ENCODE measurements at regions not wholly inside any gene's neighbourhood (a gene's known extent, or its start where the extent isn't known, plus 50 kb on each side); places are given as distances from the start of the nearest gene placed in this dataset.

DNA sequence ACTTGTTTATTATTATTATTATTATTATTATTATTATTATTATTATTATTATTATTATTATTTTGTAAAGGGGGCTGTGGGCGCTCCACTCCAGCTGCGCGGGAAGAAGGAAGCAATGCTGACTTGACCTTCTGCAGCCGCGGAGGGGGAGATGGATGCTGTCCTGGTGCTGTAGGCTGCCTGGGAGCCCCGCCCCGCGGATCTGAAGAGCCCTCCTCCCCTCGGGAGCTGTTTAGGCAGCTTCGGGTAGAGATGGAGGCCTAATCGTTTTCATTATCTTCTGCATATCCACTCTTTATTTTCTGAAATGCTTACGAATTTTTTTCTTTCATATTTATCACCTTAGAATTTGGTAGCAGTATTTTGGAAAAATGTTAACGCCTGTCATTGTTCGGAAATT lies 101.2 kb upstream of the KLF6 start:
- H3K27me3 Mint-ChIP-seq (ENCODE audit: insufficient read depth, unreplicated experiment), result no peaks in the 10 kb centered on the region
- CTCF ChIA-PET, result no interaction called here
- POLR2A ChIA-PET, result interaction anchor here (0.9 to 2.0 kb wide), 3 partner anchors 34 to 146 kb away, joined by 3 to 16 read pairs (median 8); partner anchors contain the start of gene KLF6
- peaks cover 35% of the 10 kb centered on the region for H3K36me3 Mint-ChIP-seq (ENCODE audit: insufficient read depth, unreplicated experiment)
- H3K4me1 Mint-ChIP-seq (ENCODE audit: low read depth, unreplicated experiment), result peaks cover 69% of the 10 kb centered on the region
- H3K4me3 Mint-ChIP-seq (ENCODE audit: unreplicated experiment), result peak overlapping the region; percentile 63
- Histone ChIP-seq H3K4me3 (ENCODE audit: low read depth, low read length) (no peak overlapping the region), H3K27me3 (replicated peaks; ENCODE audit: control insufficient read depth, insufficient read depth, low read length) (no peaks in the 10 kb centered on the region), H3K36me3 (ENCODE audit: control insufficient read depth, insufficient read depth, low read length) (no peaks in the 10 kb centered on the region), H3K4me1 (peaks cover 76% of the 10 kb centered on the region), H3K9me3 (peaks cover 10% of the 10 kb centered on the region; the same call in 1 of the 2 replicates)
- peak overlapping the region; percentile 96 for H3K27ac Mint-ChIP-seq (ENCODE audit: unreplicated experiment)
- DNase-seq, result peak; percentile 62
- H3K9me3 Mint-ChIP-seq (ENCODE audit: unreplicated experiment), result peaks cover 14% of the 10 kb centered on the region
- no peak for TF ChIP-seq CTCF (IDR thresholded peaks at IDR 0.05; ENCODE audit: insufficient read depth in 1 of 2, low read depth in 1 of 2, low read length in 1 of 2, severe bottlenecking in 1 of 2, unreplicated experiment in 1 of 2)
- intact Hi-C loops (cut with micrococcal nuclease; ENCODE audit: unreplicated experiment), result loop anchor here (1.0 to 5.0 kb wide), 2 partner anchors 34 to 144 kb away; no protein-coding TSS in a partner anchor
- no TSS peak for BruUV-seq (replicated peaks)

GRCh38 chr10:3882855-3883254 lies 97.8 kb upstream of the KLF6 start:
- H3K4me3 ChIP-seq (ENCODE audit: low read depth, low read length), result no peak overlapping the region
- peaks cover 10% of the 10 kb centered on the region; the same call in 1 of the 2 replicates for H3K9me3 ChIP-seq
- Mint-ChIP-seq H3K27ac (ENCODE audit: unreplicated experiment) (peak overlapping the region; percentile 80), H3K4me3 (ENCODE audit: unreplicated experiment) (no peak overlapping the region), H3K27me3 (ENCODE audit: insufficient read depth, unreplicated experiment) (no peaks in the 10 kb centered on the region), H3K36me3 (ENCODE audit: insufficient read depth, unreplicated experiment) (peaks cover 25% of the 10 kb centered on the region), H3K4me1 (ENCODE audit: low read depth, unreplicated experiment) (peaks cover 56% of the 10 kb centered on the region), H3K9me3 (ENCODE audit: unreplicated experiment) (peaks cover 14% of the 10 kb centered on the region)
- no TSS peak for BruUV-seq (replicated peaks)
- no peak for DNase-seq
- intact Hi-C loops (cut with micrococcal nuclease; ENCODE audit: unreplicated experiment), result no loop called here
- ChIA-PET CTCF (no interaction called here), POLR2A (interaction anchor here (2.6 kb wide), 1 partner anchor 98 kb away, joined by 8 read pairs; the partner anchor contains the start of gene KLF6)
- no peaks in the 10 kb centered on the region for H3K27me3 ChIP-seq (replicated peaks; ENCODE audit: control insufficient read depth, insufficient read depth, low read length)
- H3K36me3 ChIP-seq (ENCODE audit: control insufficient read depth, insufficient read depth, low read length), result no peaks in the 10 kb centered on the region
- TF ChIP-seq CTCF (IDR thresholded peaks at IDR 0.05; ENCODE audit: insufficient read depth in 1 of 2, low read depth in 1 of 2, low read length in 1 of 2, severe bottlenecking in 1 of 2, unreplicated experiment in 1 of 2), result no peak
- peaks cover 56% of the 10 kb centered on the region for H3K4me1 ChIP-seq

DNA sequence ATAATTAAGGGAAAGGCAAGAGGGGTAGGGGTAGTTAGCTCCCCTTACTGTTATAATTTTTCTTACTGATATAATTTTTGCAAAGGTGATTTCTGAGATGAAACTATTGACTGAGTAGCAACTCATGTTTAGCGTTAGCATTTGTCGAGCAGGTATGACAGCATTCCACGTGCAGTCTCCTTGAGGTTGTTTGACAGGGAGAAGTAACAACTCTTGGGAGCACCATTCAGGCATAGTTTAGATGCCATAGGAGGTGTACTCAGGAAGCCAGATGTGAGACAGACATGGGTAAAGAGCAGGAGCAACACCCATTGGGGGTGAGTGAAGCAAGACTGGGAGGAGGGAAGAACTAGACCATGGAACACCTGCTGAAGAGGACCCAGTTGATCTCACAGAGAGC lies 96.6 kb upstream of the KLF6 start:
- CTCF ChIA-PET, result no interaction called here
- H3K36me3 ChIP-seq (ENCODE audit: control insufficient read depth, insufficient read depth, low read length), result no peaks in the 10 kb centered on the region
- Mint-ChIP-seq H3K27me3 (ENCODE audit: insufficient read depth, unreplicated experiment) (no peaks in the 10 kb centered on the region), H3K4me3 (ENCODE audit: unreplicated experiment) (peak overlapping the region; percentile 48), H3K27ac (ENCODE audit: unreplicated experiment) (peak overlapping the region; percentile 80), H3K9me3 (ENCODE audit: unreplicated experiment) (peaks cover 14% of the 10 kb centered on the region), H3K36me3 (ENCODE audit: insufficient read depth, unreplicated experiment) (peaks cover 16% of the 10 kb centered on the region), H3K4me1 (ENCODE audit: low read depth, unreplicated experiment) (peaks cover 48% of the 10 kb centered on the region)
- no peak for TF ChIP-seq CTCF (IDR thresholded peaks at IDR 0.05; ENCODE audit: insufficient read depth in 1 of 2, low read depth in 1 of 2, low read length in 1 of 2, severe bottlenecking in 1 of 2, unreplicated experiment in 1 of 2)
- no peak overlapping the region for H3K4me3 ChIP-seq (ENCODE audit: low read depth, low read length)
- H3K27me3 ChIP-seq (replicated peaks; ENCODE audit: control insufficient read depth, insufficient read depth, low read length), result no peaks in the 10 kb centered on the region
- peak; percentile 74 to 80 for DNase-seq
- BruUV-seq (replicated peaks), result no TSS peak
- H3K9me3 ChIP-seq, result peaks cover 10% of the 10 kb centered on the region; the same call in 1 of the 2 replicates
- intact Hi-C loops (cut with micrococcal nuclease; ENCODE audit: unreplicated experiment), result loop anchor here (2.0 kb wide), 2 partner anchors 51 to 127 kb away; no protein-coding TSS in a partner anchor
- POLR2A ChIA-PET, result interaction anchor here (2.6 kb wide), 1 partner anchor 97 kb away, joined by 8 read pairs; the partner anchor contains the start of gene KLF6
- H3K4me1 ChIP-seq, result peaks cover 43% of the 10 kb centered on the region
